IMR-90 (cell line): ENCODE measurements at regions not wholly inside any gene's neighbourhood (a gene's known extent, or its start where the extent isn't known, plus 50 kb on each side); places are given as distances from the start of the nearest gene placed in this dataset.

ENCODE experiments used
- CEBPB ChIP-seq: IDR thresholded peaks from 2 replicates; pipeline ENCODE4 v1.6.1; 2012; ENCODE audit warnings: low read depth, low read length, improper control_type of control experiment
- CHD1 ChIP-seq: IDR thresholded peaks from 2 replicates; pipeline ENCODE4 v1.6.1; 2012; ENCODE audit warnings: low read depth, low read length, improper control_type of control experiment
- FOS ChIP-seq: fragments of 150-350 bp; IDR thresholded peaks from 2 replicates; pipeline ENCODE4 v1.6.1; 2016; ENCODE audit warnings: low read depth, low read length
- MAZ ChIP-seq: IDR thresholded peaks from 2 replicates; pipeline ENCODE4 v1.6.1; 2012; ENCODE audit warnings: low read depth, mild to moderate bottlenecking, low read length, improper control_type of control experiment, moderate library complexity, borderline replicate concordance
- MXI1 ChIP-seq: IDR thresholded peaks from 2 replicates; pipeline ENCODE4 v1.6.1; 2012; ENCODE audit warnings: low read depth, mild to moderate bottlenecking, low read length, moderate library complexity, borderline replicate concordance
- POLR2A ChIP-seq: IDR thresholded peaks from 2 replicates; pipeline ENCODE4 v1.6.1; 2012; ENCODE audit warnings: mild to moderate bottlenecking, low read depth, low read length
- RAD21 ChIP-seq: IDR thresholded peaks from 2 replicates; pipeline ENCODE4 v1.6.1; 2012; ENCODE audit warnings: low read length, improper control_type of control experiment
- RCOR1 ChIP-seq: IDR thresholded peaks from 2 replicates; pipeline ENCODE4 v1.6.1; 2012; ENCODE audit warnings: mild to moderate bottlenecking, low read length, improper control_type of control experiment; ENCODE audit not compliant: insufficient replicate concordance
- RFX5 ChIP-seq: IDR thresholded peaks from 2 replicates; pipeline ENCODE4 v1.8.0; 2012; ENCODE audit warnings: low read depth, mild to moderate bottlenecking, low read length, moderate library complexity
- SMC3 ChIP-seq: fragments of 150-350 bp; IDR thresholded peaks from 2 replicates; pipeline ENCODE4 v1.6.1; 2016; ENCODE audit warnings: low read depth, mild to moderate bottlenecking, antibody characterized with exemption, low read length, moderate library complexity
- USF2 ChIP-seq: fragments of 150-350 bp; IDR thresholded peaks from 2 replicates; pipeline ENCODE4 v1.6.1; 2017; ENCODE audit warnings: mild to moderate bottlenecking, antibody characterized with exemption, low read length, low read depth
- TF ChIP-seq, protein P1 (sequence below): conservative IDR thresholded peaks from 2 replicates; pipeline ENCODE4 v1.5.1; 2012; ENCODE audit warnings: mild to moderate bottlenecking, low read depth, low read length, improper control_type of control experiment
- TF ChIP-seq, protein P2 (sequence below): fragments of 150-350 bp; IDR thresholded peaks from 2 replicates; pipeline ENCODE4 v1.6.1; 2016; ENCODE audit warnings: low read depth, mild to moderate bottlenecking, low read length, moderate library complexity, borderline replicate concordance

DNA sequence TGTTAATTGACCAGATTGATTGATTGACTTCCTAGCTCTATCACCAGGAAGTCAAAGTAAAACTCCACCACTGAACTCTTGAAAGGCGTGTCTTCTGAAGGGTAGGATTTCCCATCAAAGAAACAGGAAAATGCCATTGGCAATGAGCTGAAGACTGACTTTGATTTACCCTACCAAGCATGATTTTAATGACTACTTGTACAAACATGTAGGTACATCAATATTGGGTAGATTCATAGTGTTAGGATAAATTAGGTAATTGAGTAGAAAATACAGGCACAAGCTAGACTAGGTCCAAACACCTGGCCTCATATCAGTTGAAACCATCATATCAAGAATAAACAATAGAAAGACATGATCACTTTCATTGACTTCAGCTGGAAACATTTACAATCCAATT is 53.2 kb upstream of the ATXN3L start:
- TF ChIP-seq POLR2A: no peak
- TF ChIP-seq, protein P1, sequence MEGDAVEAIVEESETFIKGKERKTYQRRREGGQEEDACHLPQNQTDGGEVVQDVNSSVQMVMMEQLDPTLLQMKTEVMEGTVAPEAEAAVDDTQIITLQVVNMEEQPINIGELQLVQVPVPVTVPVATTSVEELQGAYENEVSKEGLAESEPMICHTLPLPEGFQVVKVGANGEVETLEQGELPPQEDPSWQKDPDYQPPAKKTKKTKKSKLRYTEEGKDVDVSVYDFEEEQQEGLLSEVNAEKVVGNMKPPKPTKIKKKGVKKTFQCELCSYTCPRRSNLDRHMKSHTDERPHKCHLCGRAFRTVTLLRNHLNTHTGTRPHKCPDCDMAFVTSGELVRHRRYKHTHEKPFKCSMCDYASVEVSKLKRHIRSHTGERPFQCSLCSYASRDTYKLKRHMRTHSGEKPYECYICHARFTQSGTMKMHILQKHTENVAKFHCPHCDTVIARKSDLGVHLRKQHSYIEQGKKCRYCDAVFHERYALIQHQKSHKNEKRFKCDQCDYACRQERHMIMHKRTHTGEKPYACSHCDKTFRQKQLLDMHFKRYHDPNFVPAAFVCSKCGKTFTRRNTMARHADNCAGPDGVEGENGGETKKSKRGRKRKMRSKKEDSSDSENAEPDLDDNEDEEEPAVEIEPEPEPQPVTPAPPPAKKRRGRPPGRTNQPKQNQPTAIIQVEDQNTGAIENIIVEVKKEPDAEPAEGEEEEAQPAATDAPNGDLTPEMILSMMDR: no peak
- no peak for TF ChIP-seq RAD21
- no peak for TF ChIP-seq SMC3
- TF ChIP-seq CEBPB: no peak
- TF ChIP-seq CHD1: no peak
- TF ChIP-seq RCOR1: no peak
- TF ChIP-seq FOS: no peak
- no peak for TF ChIP-seq MXI1
- no peak for TF ChIP-seq MAZ
- TF ChIP-seq USF2: no peak
- TF ChIP-seq RFX5: no peak
- TF ChIP-seq, protein P2, sequence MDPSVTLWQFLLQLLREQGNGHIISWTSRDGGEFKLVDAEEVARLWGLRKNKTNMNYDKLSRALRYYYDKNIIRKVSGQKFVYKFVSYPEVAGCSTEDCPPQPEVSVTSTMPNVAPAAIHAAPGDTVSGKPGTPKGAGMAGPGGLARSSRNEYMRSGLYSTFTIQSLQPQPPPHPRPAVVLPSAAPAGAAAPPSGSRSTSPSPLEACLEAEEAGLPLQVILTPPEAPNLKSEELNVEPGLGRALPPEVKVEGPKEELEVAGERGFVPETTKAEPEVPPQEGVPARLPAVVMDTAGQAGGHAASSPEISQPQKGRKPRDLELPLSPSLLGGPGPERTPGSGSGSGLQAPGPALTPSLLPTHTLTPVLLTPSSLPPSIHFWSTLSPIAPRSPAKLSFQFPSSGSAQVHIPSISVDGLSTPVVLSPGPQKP: no peak
